SU-DHL-6 (cell line): ENCODE measurements at regions not wholly inside any gene's neighbourhood (a gene's known extent, or its start where the extent isn't known, plus 50 kb on each side); places are given as distances from the start of the nearest gene placed in this dataset.

Experiments
- H2AFZ ChIP-seq: fragments of 200-600 bp; sonication (generic); 2 replicates; pipeline ENCODE4 v1.6.1; 2014; ENCODE audit warnings: low read depth, mild to moderate bottlenecking, moderate library complexity, mixed read lengths, antibody characterized with exemption, low read length; ENCODE audit not compliant: severe bottlenecking
- H3F3A ChIP-seq: fragments of 200-600 bp; shearing (Covaris generic); 2 replicates; pipeline ENCODE4 v1.6.0; 2016; ENCODE audit warnings: antibody characterized with exemption, mild to moderate bottlenecking; ENCODE audit not compliant: insufficient read depth
- H3K27ac ChIP-seq: fragments of 200-600 bp; sonication (generic); 2 replicates; pipeline ENCODE4 v1.5.1; 2016; ENCODE audit warnings: low read depth, mild to moderate bottlenecking, low read length, moderate library complexity, mixed read lengths
- H3K27me3 ChIP-seq: fragments of 200-600 bp; sonication (generic), shearing (Covaris generic); 2 replicates; pipeline ENCODE4 v1.6.0; 2014; ENCODE audit warnings: mild to moderate bottlenecking, low read length
- H3K36me3 ChIP-seq: fragments of 200-600 bp; sonication (generic); 2 replicates; pipeline ENCODE4 v1.6.1; 2014; ENCODE audit warnings: mild to moderate bottlenecking, low read length, mixed read lengths
- H3K4me2 ChIP-seq: fragments of 300-600, 200-600 bp; shearing (Covaris generic), sonication (generic); 2 replicates; pipeline ENCODE4 v1.6.0; 2014; ENCODE audit warnings: low read length, low read depth, mild to moderate bottlenecking; ENCODE audit not compliant: poor library complexity, severe bottlenecking
- H3K4me3 ChIP-seq: fragments of 200-600 bp; sonication (generic); 2 replicates; pipeline ENCODE4 v1.5.1; 2014; ENCODE audit warnings: antibody characterized with exemption, low read length, mild to moderate bottlenecking, mixed read lengths; ENCODE audit not compliant: insufficient read depth, poor library complexity, severe bottlenecking
- H3K79me2 ChIP-seq: fragments of 200-600 bp; sonication (generic); 2 replicates; pipeline ENCODE4 v1.6.1; 2014; ENCODE audit warnings: mild to moderate bottlenecking, low read length, moderate library complexity; ENCODE audit not compliant: insufficient read depth
- H3K9ac ChIP-seq: fragments of 200-600 bp; sonication (generic); 2 replicates; pipeline ENCODE4 v1.7.0; 2014; ENCODE audit warnings: mild to moderate bottlenecking, low read length
- H3K9me2 ChIP-seq: fragments of 200-600 bp; sonication (generic); replicated peaks from 2 replicates; pipeline ENCODE4 v1.6.1; 2014; ENCODE audit warnings: low read length; ENCODE audit not compliant: insufficient read depth
- H3K9me3 ChIP-seq: fragments of 200-600 bp; sonication (generic); 2 replicates; pipeline ENCODE4 v1.6.1; 2014; ENCODE audit warnings: low read length, mixed read lengths; ENCODE audit not compliant: insufficient read depth
- H4K20me1 ChIP-seq: fragments of 200-600 bp; sonication (generic); 2 replicates; pipeline ENCODE4 v1.6.1; 2014; ENCODE audit warnings: low read depth, mild to moderate bottlenecking, antibody characterized with exemption, low read length, moderate library complexity, mixed read lengths
- EZH2phosphoT487 ChIP-seq: fragments of 200-600 bp; sonication (generic), shearing (Covaris generic); conservative IDR thresholded peaks from 2 replicates; pipeline ENCODE4 v1.6.1; 2018; ENCODE audit warnings: mild to moderate bottlenecking, antibody characterized with exemption, low read length, moderate library complexity, mixed read lengths
- TF ChIP-seq, protein P1 (sequence below): fragments of 200-600 bp; sonication (generic); IDR thresholded peaks from one replicate; pipeline ENCODE4 v1.5.1; 2017; ENCODE audit warnings: antibody characterized with exemption, mild to moderate bottlenecking, low read length, moderate library complexity; ENCODE audit not compliant: insufficient read depth, poor library complexity, severe bottlenecking

DNA sequence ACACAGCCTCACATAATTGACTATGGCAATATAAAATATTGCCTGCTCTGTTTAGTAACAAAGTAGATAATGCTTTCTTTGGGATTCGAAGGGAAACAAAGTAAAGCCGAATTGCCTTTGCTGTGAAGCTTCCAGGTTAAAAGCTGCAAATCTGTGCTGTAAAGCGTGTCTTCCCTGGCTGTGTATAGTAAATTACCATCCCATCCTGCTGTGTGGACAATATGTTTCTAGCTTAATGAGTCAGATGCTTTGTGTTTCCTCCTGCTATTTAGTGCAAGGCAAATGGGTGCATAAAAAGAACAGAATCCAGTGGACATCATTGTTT is 265.1 kb downstream of the SOCS6 start:
- H3K4me3 ChIP-seq, result no peak overlapping the region
- no peak overlapping the region for H3K27ac ChIP-seq

DNA sequence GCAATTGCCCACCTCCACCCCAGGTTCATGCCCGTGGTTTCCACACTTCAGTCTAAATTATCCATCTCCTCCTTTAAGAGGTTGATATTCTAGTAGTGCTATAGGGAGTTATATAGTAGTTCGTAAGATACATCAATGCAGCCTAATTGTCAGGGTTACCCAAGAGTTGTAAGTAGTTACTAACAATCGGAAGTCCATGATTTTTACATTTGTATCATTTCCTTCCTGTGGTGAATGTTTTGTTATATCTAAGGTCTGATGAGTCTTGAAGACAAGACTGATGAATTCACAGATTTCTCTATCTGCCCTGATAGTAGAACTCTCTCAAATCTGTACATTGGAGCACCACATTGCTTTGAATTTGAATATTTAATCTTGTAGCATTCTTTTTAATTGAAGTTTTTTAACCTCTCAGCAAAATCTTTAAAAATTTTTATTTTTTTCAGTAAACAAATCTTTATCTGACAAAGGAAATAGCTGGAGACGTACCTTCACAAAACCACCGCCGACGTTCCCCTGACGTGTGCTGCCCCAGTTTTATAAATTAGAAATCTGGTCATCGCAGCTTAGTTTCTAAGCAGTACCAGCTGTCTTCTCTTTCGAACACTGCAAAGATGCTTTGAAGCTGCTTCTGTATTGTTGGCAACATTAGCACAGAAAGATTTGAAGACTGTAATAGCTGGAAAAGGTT is 264.5 kb downstream of the SOCS6 start:
- Histone ChIP-seq H3K27me3 (no peaks in the 10 kb centered on the region), H3K27ac (no peak overlapping the region), H3K9ac (no peak overlapping the region), H3K9me2 (no peaks in the 10 kb centered on the region), H3K79me2 (no peaks in the 10 kb centered on the region), H3K36me3 (no peaks in the 10 kb centered on the region), H3K4me2 (no peak overlapping the region), H4K20me1 (no peaks in the 10 kb centered on the region), H3K9me3 (no peaks in the 10 kb centered on the region), H3F3A (no peaks in the 10 kb centered on the region), H3K4me3 (no peak overlapping the region), H2AFZ (no peak overlapping the region)
- TF ChIP-seq, protein P1, sequence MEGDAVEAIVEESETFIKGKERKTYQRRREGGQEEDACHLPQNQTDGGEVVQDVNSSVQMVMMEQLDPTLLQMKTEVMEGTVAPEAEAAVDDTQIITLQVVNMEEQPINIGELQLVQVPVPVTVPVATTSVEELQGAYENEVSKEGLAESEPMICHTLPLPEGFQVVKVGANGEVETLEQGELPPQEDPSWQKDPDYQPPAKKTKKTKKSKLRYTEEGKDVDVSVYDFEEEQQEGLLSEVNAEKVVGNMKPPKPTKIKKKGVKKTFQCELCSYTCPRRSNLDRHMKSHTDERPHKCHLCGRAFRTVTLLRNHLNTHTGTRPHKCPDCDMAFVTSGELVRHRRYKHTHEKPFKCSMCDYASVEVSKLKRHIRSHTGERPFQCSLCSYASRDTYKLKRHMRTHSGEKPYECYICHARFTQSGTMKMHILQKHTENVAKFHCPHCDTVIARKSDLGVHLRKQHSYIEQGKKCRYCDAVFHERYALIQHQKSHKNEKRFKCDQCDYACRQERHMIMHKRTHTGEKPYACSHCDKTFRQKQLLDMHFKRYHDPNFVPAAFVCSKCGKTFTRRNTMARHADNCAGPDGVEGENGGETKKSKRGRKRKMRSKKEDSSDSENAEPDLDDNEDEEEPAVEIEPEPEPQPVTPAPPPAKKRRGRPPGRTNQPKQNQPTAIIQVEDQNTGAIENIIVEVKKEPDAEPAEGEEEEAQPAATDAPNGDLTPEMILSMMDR, result no peak
- TF ChIP-seq EZH2phosphoT487, result no peak

More for the DNA sequence above, 265.1 kb downstream of the SOCS6 start:
- Histone ChIP-seq H3K79me2 (no peaks in the 10 kb centered on the region), H3K36me3 (no peaks in the 10 kb centered on the region), H3K9me3 (no peaks in the 10 kb centered on the region), H3K9ac (no peak overlapping the region), H2AFZ (no peak overlapping the region), H4K20me1 (no peaks in the 10 kb centered on the region), H3F3A (no peaks in the 10 kb centered on the region), H3K4me2 (no peak overlapping the region), H3K9me2 (no peaks in the 10 kb centered on the region), H3K27me3 (no peaks in the 10 kb centered on the region)
- TF ChIP-seq, protein P1, result no peak
- TF ChIP-seq EZH2phosphoT487, result no peak

DNA sequence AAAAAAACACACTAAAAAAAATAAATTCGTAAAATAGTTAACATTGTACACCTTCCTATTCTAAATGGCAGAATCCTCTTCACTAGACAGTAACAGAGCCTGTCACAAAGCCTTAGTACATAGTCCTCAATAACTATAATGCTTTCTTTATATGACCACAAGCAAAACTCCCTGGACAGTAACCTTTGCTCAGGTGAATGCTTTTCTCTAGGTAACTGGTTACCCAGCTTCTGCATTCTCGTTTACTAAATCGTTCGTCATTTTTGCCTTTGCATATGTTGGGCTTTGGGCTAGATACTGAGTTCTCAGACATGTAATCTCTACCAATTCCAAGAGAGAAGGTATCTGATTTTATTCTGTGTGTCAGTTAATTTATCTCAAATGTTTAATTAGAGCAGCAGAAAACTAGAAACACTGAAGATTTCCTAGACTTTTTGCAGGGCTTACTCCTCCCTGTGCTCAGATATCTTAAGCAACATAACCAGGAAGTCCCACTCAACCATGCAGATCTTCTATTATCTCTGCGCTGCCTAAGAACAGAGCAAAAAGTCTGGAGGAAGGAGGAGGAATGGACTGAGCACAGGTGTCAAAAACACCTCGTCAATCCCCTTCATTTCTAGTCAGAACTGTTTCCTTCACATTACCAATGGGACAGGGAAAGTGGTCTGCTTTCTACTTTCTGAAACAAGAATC is 247.7 kb downstream of the SOCS6 start:
- Histone ChIP-seq H3K27me3 (no peaks in the 10 kb centered on the region), H2AFZ (no peak overlapping the region), H3K4me3 (no peak overlapping the region), H4K20me1 (no peaks in the 10 kb centered on the region), H3K27ac (no peak overlapping the region), H3K9ac (no peak overlapping the region), H3K79me2 (no peaks in the 10 kb centered on the region), H3F3A (no peaks in the 10 kb centered on the region), H3K36me3 (no peaks in the 10 kb centered on the region), H3K9me2 (no peaks in the 10 kb centered on the region), H3K9me3 (no peaks in the 10 kb centered on the region), H3K4me2 (no peak overlapping the region)
- TF ChIP-seq, protein P1, result no peak
- TF ChIP-seq EZH2phosphoT487, result no peak
